ENCODE measurements at regions not wholly inside any gene's neighbourhood (a gene's known extent, or its start where the extent isn't known, plus 50 kb on each side); places are given as distances from the start of the nearest gene placed in this dataset.
"Not testable (repeated sequence)": the region's sequence is repeated elsewhere in the genome, so short reads cannot be mapped to it uniquely, and the experiment has no call there.

DNA sequence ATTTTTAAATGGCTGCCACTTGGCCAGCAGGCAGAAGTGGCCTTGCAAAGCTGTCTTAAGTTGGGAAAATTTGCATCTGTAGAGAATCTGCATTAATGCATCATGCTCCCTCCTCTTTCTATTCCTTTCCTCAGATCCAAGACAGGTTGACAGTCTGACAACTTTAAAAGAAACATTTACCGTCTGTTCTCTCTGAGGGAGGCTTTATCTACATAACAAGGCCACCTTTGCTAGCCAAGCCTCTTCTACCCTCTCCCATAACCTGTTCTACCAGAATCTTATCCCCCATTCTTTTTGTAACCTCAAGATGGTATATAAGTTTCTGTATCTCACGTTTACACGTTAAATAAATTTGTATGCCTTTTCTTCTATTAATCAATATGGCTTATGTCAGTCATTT is 271.9 kb downstream of the OSTF1 start:
- Histone ChIP-seq H3K4me1 (ENCODE audit: insufficient read depth) (peaks cover 18% of the 10 kb centered on the region), H3K27ac (ENCODE audit: low read depth) (peak overlapping the region; percentile 91), H4K20me1 (replicated peaks; ENCODE audit: insufficient read depth) (no peaks in the 10 kb centered on the region), H3F3A (replicated peaks; ENCODE audit: low read depth) (0 out of 2 replicates have a peak, but pooled peaks cover 7% of the 10 kb centered on the region), H3K9me2 (ENCODE audit: insufficient read depth) (peaks cover 11% of the 10 kb centered on the region; the same call in 1 of the 2 replicates), H3K36me3 (ENCODE audit: insufficient read depth) (peaks cover 14% of the 10 kb centered on the region), H3K4me3 (no peak overlapping the region), H3K79me2 (replicated peaks; ENCODE audit: insufficient read depth) (no peaks in the 10 kb centered on the region), H3K4me2 (peak overlapping the region; percentile 16; the same call in 1 of the 2 replicates), H3K27me3 (ENCODE audit: insufficient read depth) (no peaks in the 10 kb centered on the region), H2AFZ (no peak overlapping the region)
- peak; percentile 64 for DNase-seq (ENCODE audit: low spot score)
- TF ChIP-seq, protein P1, sequence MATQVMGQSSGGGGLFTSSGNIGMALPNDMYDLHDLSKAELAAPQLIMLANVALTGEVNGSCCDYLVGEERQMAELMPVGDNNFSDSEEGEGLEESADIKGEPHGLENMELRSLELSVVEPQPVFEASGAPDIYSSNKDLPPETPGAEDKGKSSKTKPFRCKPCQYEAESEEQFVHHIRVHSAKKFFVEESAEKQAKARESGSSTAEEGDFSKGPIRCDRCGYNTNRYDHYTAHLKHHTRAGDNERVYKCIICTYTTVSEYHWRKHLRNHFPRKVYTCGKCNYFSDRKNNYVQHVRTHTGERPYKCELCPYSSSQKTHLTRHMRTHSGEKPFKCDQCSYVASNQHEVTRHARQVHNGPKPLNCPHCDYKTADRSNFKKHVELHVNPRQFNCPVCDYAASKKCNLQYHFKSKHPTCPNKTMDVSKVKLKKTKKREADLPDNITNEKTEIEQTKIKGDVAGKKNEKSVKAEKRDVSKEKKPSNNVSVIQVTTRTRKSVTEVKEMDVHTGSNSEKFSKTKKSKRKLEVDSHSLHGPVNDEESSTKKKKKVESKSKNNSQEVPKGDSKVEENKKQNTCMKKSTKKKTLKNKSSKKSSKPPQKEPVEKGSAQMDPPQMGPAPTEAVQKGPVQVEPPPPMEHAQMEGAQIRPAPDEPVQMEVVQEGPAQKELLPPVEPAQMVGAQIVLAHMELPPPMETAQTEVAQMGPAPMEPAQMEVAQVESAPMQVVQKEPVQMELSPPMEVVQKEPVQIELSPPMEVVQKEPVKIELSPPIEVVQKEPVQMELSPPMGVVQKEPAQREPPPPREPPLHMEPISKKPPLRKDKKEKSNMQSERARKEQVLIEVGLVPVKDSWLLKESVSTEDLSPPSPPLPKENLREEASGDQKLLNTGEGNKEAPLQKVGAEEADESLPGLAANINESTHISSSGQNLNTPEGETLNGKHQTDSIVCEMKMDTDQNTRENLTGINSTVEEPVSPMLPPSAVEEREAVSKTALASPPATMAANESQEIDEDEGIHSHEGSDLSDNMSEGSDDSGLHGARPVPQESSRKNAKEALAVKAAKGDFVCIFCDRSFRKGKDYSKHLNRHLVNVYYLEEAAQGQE (IDR thresholded peaks at IDR 0.05; ENCODE audit: unreplicated experiment): no peak
- TF ChIP-seq, protein P2, sequence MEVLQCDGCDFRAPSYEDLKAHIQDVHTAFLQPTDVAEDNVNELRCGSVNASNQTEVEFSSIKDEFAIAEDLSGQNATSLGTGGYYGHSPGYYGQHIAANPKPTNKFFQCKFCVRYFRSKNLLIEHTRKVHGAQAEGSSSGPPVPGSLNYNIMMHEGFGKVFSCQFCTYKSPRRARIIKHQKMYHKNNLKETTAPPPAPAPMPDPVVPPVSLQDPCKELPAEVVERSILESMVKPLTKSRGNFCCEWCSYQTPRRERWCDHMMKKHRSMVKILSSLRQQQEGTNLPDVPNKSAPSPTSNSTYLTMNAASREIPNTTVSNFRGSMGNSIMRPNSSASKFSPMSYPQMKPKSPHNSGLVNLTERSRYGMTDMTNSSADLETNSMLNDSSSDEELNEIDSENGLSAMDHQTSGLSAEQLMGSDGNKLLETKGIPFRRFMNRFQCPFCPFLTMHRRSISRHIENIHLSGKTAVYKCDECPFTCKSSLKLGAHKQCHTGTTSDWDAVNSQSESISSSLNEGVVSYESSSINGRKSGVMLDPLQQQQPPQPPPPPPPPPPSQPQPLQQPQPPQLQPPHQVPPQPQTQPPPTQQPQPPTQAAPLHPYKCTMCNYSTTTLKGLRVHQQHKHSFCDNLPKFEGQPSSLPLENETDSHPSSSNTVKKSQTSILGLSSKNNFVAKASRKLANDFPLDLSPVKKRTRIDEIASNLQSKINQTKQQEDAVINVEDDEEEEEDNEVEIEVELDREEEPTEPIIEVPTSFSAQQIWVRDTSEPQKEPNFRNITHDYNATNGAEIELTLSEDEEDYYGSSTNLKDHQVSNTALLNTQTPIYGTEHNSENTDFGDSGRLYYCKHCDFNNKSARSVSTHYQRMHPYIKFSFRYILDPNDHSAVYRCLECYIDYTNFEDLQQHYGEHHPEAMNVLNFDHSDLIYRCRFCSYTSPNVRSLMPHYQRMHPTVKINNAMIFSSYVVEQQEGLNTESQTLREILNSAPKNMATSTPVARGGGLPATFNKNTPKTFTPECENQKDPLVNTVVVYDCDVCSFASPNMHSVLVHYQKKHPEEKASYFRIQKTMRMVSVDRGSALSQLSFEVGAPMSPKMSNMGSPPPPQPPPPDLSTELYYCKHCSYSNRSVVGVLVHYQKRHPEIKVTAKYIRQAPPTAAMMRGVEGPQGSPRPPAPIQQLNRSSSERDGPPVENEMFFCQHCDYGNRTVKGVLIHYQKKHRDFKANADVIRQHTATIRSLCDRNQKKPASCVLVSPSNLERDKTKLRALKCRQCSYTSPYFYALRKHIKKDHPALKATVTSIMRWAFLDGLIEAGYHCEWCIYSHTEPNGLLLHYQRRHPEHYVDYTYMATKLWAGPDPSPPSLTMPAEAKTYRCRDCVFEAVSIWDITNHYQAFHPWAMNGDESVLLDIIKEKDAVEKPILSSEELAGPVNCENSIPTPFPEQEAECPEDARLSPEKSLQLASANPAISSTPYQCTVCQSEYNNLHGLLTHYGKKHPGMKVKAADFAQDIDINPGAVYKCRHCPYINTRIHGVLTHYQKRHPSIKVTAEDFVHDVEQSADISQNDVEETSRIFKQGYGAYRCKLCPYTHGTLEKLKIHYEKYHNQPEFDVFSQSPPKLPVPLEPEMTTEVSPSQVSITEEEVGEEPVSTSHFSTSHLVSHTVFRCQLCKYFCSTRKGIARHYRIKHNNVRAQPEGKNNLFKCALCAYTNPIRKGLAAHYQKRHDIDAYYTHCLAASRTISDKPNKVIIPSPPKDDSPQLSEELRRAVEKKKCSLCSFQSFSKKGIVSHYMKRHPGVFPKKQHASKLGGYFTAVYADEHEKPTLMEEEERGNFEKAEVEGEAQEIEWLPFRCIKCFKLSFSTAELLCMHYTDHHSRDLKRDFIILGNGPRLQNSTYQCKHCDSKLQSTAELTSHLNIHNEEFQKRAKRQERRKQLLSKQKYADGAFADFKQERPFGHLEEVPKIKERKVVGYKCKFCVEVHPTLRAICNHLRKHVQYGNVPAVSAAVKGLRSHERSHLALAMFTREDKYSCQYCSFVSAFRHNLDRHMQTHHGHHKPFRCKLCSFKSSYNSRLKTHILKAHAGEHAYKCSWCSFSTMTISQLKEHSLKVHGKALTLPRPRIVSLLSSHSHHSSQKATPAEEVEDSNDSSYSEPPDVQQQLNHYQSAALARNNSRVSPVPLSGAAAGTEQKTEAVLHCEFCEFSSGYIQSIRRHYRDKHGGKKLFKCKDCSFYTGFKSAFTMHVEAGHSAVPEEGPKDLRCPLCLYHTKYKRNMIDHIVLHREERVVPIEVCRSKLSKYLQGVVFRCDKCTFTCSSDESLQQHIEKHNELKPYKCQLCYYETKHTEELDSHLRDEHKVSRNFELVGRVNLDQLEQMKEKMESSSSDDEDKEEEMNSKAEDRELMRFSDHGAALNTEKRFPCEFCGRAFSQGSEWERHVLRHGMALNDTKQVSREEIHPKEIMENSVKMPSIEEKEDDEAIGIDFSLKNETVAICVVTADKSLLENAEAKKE (CRISPR knock-in tag; IDR thresholded peaks at IDR 0.05): peak; percentile 65; the same call in 1 of the 2 replicates
- Mint-ChIP-seq H3K27me3 (ENCODE audit: insufficient read depth, low read depth, poor library complexity) (peaks cover 16% of the 10 kb centered on the region), H3K27ac (no peak overlapping the region), H3K36me3 (ENCODE audit: low read depth) (peaks cover 48% of the 10 kb centered on the region), H3K9me3 (peaks cover 44% of the 10 kb centered on the region), H3K4me3 (no peak overlapping the region), H3K4me1 (peaks cover 25% of the 10 kb centered on the region)
- peak; percentile 89 for ATAC-seq

DNA sequence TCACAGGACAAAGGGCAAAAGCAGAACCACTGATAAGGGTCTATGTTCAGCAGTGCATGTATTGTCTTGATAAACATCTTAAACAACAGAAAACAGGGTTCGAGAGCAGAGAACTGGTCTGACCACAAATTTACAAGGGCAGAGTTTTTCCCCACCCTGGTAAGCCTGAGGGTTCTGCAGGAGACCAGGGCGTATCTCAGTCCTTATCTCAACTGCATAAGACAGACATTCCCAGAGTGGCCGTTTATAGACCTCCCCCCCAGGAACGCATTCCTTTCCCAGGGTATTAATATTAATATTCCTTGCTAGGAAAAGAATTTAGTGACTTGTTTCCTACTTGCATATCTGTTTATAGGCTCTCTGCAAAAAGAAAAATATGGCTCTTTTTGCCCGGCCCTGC is 274.1 kb downstream of the OSTF1 start:
- H3K4me1 ChIP-seq (ENCODE audit: insufficient read depth): peaks cover 18% of the 10 kb centered on the region
- ATAC-seq; H3K27me3 ChIP-seq (ENCODE audit: insufficient read depth); H3K27ac ChIP-seq (ENCODE audit: low read depth); H3K27ac Mint-ChIP-seq; H2AFZ ChIP-seq; H3K79me2 ChIP-seq (replicated peaks; ENCODE audit: insufficient read depth); H3K4me3 ChIP-seq; H4K20me1 ChIP-seq (replicated peaks; ENCODE audit: insufficient read depth); H3K4me2 ChIP-seq; H3F3A ChIP-seq (replicated peaks; ENCODE audit: low read depth); H3K9me2 ChIP-seq (ENCODE audit: insufficient read depth); DNase-seq (ENCODE audit: low spot score); H3K4me3 Mint-ChIP-seq: not testable (repeated sequence)
- peaks cover 22% of the 10 kb centered on the region for H3K4me1 Mint-ChIP-seq
- peaks cover 44% of the 10 kb centered on the region for H3K9me3 Mint-ChIP-seq
- H3K36me3 Mint-ChIP-seq (ENCODE audit: low read depth): peaks cover 48% of the 10 kb centered on the region
- peaks cover 11% of the 10 kb centered on the region; the same call in 1 of the 2 replicates for H3K36me3 ChIP-seq (ENCODE audit: insufficient read depth)
- peaks cover 13% of the 10 kb centered on the region for H3K27me3 Mint-ChIP-seq (ENCODE audit: insufficient read depth, low read depth, poor library complexity)
